Panc1 (cell line): ENCODE measurements at regions not wholly inside any gene's neighbourhood (a gene's known extent, or its start where the extent isn't known, plus 50 kb on each side); places are given as distances from the start of the nearest gene placed in this dataset.

Experiments
- ATAC-seq: fragments of 200-7000 bp; cut with Tn5 transposase; 2 replicates; pipeline ENCODE4 v1.9.1; 2020; ENCODE audit warnings: mild to moderate bottlenecking, moderate library complexity
- BruUV-seq: library from RNA; stranded (reverse); fragments of 400-500 nt; replicated peaks from 2 replicates; lab custom pipeline; 2021; lab: Mats Ljungman, UMichigan
- CTCF ChIA-PET: fragments of 300-600 bp; sonication (Branson Sonifier 250); formaldehyde crosslinking; loops from one replicate; lab custom pipeline; 2022; ENCODE audit warnings: antibody characterized with exemption; lab: Charles Lee
- POLR2A ChIA-PET: fragments of 300-600 bp; sonication (Branson Sonifier 250); formaldehyde crosslinking; loops from one replicate; lab custom pipeline; 2022; ENCODE audit warnings: antibody characterized with exemption; lab: Charles Lee
- DNase-seq: peaks from one replicate; pipeline ENCODE4 v3.0.0-alpha.2; 2010; ENCODE audit warnings: low read depth, low spot score
- H3K27ac ChIP-seq: 2 replicates; pipeline ENCODE4 v1.5.1; 2011; ENCODE audit warnings: mild to moderate bottlenecking, low read length, inconsistent platforms
- H3K27me3 ChIP-seq: fragments of 200-500 bp; sonication (Bioruptor generic); 2 replicates; pipeline ENCODE4 v1.6.0; 2014; ENCODE audit warnings: low read length, inconsistent platforms; ENCODE audit not compliant: control insufficient read depth, insufficient read depth
- H3K36me3 ChIP-seq: fragments of 200-500 bp; sonication (Bioruptor generic); 2 replicates; pipeline ENCODE4 v1.5.1; 2014; ENCODE audit warnings: inconsistent platforms, mild to moderate bottlenecking, low read length, moderate library complexity; ENCODE audit not compliant: control insufficient read depth, insufficient read depth
- H3K4me1 ChIP-seq: 2 replicates; pipeline ENCODE4 v1.5.1; 2011; ENCODE audit warnings: inconsistent platforms, mild to moderate bottlenecking, low read length, moderate library complexity; ENCODE audit not compliant: control insufficient read depth, insufficient read depth
- H3K4me3 ChIP-seq, 2 experiments: 2 replicates each; pipeline ENCODE4 v1.5.1; 2011 to 2012; ENCODE audit warnings: low read depth in 2 of 2, low read length in 2 of 2, mild to moderate bottlenecking in 2 of 2, inconsistent platforms in 1 of 2, moderate library complexity in 1 of 2
- H3K9me3 ChIP-seq: fragments of 200-500 bp; sonication (Bioruptor generic); 2 replicates; pipeline ENCODE4 v1.5.1; 2014; ENCODE audit warnings: low read depth, mild to moderate bottlenecking, inconsistent platforms, low read length, moderate library complexity; ENCODE audit not compliant: control insufficient read depth, insufficient read depth
- POLR2AphosphoS5 ChIP-seq: IDR thresholded peaks from 2 replicates; pipeline ENCODE4 v1.6.1; 2012; ENCODE audit warnings: mild to moderate bottlenecking, low read depth, low read length, moderate library complexity
- SIN3A ChIP-seq: IDR thresholded peaks from 2 replicates; pipeline ENCODE4 v1.6.1; 2012; ENCODE audit warnings: low read depth, mild to moderate bottlenecking, low read length, moderate library complexity, borderline replicate concordance; ENCODE audit not compliant: insufficient read depth
- TCF7L2 ChIP-seq: IDR thresholded peaks from 2 replicates; pipeline ENCODE4 v1.6.1; 2011; ENCODE audit warnings: mild to moderate bottlenecking, low read depth, low read length, inconsistent platforms
- in situ Hi-C: cut with HindIII; loops from 2 replicates; pipeline ENCODE4 v1.10.0; 2016; ENCODE audit warnings: low sequenced_read_pairs, low pct_unique_long_range_greater_than_20kb
- intact Hi-C: fragments of 100-400 bp; cut with micrococcal nuclease; formaldehyde crosslinking; loops from one replicate; pipeline ENCODE4 v1.10.0; 2022; ENCODE audit not compliant: unreplicated experiment
- TF ChIP-seq, protein P1 (sequence below), 2 experiments: IDR thresholded peaks; 2 replicates each; pipeline ENCODE4 v1.6.1; 2011 to 2012; ENCODE audit warnings: low read depth in 2 of 2, control low read depth in 1 of 2, low read length in 1 of 2, mild to moderate bottlenecking in 1 of 2, moderate library complexity in 1 of 2; ENCODE audit not compliant: insufficient read depth in 1 of 2
- TF ChIP-seq, protein P2 (sequence below): fragments of 450-650 bp; IDR thresholded peaks from 2 replicates; pipeline ENCODE4 v1.5.1; 2017; ENCODE audit warnings: mild to moderate bottlenecking

DNA sequence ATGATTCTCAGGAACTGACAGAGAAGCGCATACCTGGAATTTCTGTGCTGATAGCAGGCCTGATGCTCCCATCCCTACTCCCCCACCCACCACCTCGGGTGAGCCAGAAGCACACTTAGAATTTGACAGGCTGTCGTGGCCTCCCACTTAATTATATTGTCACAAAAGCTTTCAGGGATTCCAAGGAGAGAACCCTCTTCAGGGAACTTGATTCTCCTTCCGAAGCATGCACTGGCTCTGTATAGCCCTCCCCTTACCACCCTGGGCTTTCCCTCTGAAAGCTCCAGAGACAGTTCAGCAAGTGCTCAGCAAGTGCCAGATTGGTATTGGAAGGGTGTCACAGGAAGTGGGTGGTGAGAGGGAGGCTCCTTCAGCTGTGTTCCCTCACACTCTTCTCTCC is 252.5 kb upstream of the SIX2 start:
- intact Hi-C loops (no loop called here), in situ Hi-C loops (no loop called here)
- POLR2A ChIA-PET, result no interaction called here
- H3K27me3 ChIP-seq, result no peaks in the 10 kb centered on the region
- H3K4me3 ChIP-seq, result no peak overlapping the region
- CTCF ChIA-PET, result no interaction called here
- H3K27ac ChIP-seq, result no peak overlapping the region
- H3K9me3 ChIP-seq, result no peaks in the 10 kb centered on the region
- H3K36me3 ChIP-seq, result no peaks in the 10 kb centered on the region
- TF ChIP-seq, protein P1, sequence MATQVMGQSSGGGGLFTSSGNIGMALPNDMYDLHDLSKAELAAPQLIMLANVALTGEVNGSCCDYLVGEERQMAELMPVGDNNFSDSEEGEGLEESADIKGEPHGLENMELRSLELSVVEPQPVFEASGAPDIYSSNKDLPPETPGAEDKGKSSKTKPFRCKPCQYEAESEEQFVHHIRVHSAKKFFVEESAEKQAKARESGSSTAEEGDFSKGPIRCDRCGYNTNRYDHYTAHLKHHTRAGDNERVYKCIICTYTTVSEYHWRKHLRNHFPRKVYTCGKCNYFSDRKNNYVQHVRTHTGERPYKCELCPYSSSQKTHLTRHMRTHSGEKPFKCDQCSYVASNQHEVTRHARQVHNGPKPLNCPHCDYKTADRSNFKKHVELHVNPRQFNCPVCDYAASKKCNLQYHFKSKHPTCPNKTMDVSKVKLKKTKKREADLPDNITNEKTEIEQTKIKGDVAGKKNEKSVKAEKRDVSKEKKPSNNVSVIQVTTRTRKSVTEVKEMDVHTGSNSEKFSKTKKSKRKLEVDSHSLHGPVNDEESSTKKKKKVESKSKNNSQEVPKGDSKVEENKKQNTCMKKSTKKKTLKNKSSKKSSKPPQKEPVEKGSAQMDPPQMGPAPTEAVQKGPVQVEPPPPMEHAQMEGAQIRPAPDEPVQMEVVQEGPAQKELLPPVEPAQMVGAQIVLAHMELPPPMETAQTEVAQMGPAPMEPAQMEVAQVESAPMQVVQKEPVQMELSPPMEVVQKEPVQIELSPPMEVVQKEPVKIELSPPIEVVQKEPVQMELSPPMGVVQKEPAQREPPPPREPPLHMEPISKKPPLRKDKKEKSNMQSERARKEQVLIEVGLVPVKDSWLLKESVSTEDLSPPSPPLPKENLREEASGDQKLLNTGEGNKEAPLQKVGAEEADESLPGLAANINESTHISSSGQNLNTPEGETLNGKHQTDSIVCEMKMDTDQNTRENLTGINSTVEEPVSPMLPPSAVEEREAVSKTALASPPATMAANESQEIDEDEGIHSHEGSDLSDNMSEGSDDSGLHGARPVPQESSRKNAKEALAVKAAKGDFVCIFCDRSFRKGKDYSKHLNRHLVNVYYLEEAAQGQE (IDR thresholded peaks at IDR 0.05; ENCODE audit: insufficient read depth in 1 of 2, low read depth in 2 of 2, low read length in 1 of 2), result no peak
- TF ChIP-seq, protein P2, sequence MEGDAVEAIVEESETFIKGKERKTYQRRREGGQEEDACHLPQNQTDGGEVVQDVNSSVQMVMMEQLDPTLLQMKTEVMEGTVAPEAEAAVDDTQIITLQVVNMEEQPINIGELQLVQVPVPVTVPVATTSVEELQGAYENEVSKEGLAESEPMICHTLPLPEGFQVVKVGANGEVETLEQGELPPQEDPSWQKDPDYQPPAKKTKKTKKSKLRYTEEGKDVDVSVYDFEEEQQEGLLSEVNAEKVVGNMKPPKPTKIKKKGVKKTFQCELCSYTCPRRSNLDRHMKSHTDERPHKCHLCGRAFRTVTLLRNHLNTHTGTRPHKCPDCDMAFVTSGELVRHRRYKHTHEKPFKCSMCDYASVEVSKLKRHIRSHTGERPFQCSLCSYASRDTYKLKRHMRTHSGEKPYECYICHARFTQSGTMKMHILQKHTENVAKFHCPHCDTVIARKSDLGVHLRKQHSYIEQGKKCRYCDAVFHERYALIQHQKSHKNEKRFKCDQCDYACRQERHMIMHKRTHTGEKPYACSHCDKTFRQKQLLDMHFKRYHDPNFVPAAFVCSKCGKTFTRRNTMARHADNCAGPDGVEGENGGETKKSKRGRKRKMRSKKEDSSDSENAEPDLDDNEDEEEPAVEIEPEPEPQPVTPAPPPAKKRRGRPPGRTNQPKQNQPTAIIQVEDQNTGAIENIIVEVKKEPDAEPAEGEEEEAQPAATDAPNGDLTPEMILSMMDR, result no peak
- TF ChIP-seq POLR2AphosphoS5 (no peak), TCF7L2 (no peak), SIN3A (no peak)
- H3K4me1 ChIP-seq, result no peaks in the 10 kb centered on the region
- no peak for DNase-seq
- BruUV-seq, result no TSS peak
- ATAC-seq, result no peak

DNA sequence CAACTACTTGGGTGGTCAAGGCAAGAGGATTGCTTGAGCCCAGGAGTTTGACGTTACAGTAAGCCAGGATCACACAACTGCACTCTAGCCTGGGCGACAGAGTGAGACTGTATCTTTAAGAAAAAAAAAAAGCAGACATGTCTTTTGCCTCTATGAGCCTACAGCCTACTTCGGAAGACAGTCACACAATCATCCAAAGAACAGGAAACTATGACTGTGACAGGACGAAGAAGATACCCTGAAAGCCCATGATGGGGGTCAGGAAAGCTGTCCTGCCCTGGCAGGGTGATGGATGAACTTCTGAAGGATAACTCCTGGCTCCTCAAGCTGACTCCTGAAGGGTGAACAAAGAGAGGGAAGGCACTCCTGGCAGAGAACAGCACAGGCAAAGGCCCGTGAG is 251.7 kb upstream of the SIX2 start:
- in situ Hi-C loops (no loop called here), intact Hi-C loops (no loop called here)
- no peaks in the 10 kb centered on the region for H3K9me3 ChIP-seq
- no TSS peak for BruUV-seq
- H3K4me3 ChIP-seq, result no peak overlapping the region
- no peaks in the 10 kb centered on the region for H3K36me3 ChIP-seq
- no peak overlapping the region for H3K27ac ChIP-seq
- ChIA-PET CTCF (no interaction called here), POLR2A (no interaction called here)
- H3K4me1 ChIP-seq, result no peaks in the 10 kb centered on the region
- DNase-seq (no peak), ATAC-seq (no peak)
- TF ChIP-seq SIN3A (no peak), POLR2AphosphoS5 (no peak), TCF7L2 (no peak)
- TF ChIP-seq, protein P1 (IDR thresholded peaks at IDR 0.05; ENCODE audit: insufficient read depth in 1 of 2, low read depth in 2 of 2, low read length in 1 of 2), result no peak
- TF ChIP-seq, protein P2, result no peak
- no peaks in the 10 kb centered on the region for H3K27me3 ChIP-seq
